Heart left ventricle (tissue), 16 donors: ENCODE measurements at regions not wholly inside any gene's neighbourhood (a gene's known extent, or its start where the extent isn't known, plus 50 kb on each side); places are given as distances from the start of the nearest gene placed in this dataset.

Source experiments
- ATAC-seq, 4 donors: fragments of 200-7000 bp; cut with Tn5 transposase; one replicate each; pipeline ENCODE4 v1.9.1; 2020 to 2022; ENCODE audit warnings: moderate library complexity in 4 of 4, mild to moderate bottlenecking in 3 of 4, moderate number of reproducible peaks in 1 of 4
- DNase-seq, 5 donors: peaks; one replicate each; pipeline ENCODE4 v3.0.0-alpha.2; 2020
- H3K27ac ChIP-seq, 12 donors: fragments of 200-600 bp; sonication (generic) in 4 of 12; one replicate each; pipeline versions ENCODE4 v1.5.0 to v1.8.0; 2016 to 2022; ENCODE audit warnings: mild to moderate bottlenecking in 2 of 12
- H3K27me3 ChIP-seq, 9 donors: fragments of 200-600 bp; sonication (generic) in 2 of 9; one replicate each; pipeline versions ENCODE4 v1.5.1 to v1.8.0; 2016 to 2022; ENCODE audit warnings: mild to moderate bottlenecking in 3 of 9
- H3K36me3 ChIP-seq, 9 donors: fragments of 200-600 bp; sonication (generic) in 2 of 9; one replicate each; pipeline versions ENCODE4 v1.5.0 to v1.8.0; 2018 to 2022; ENCODE audit warnings: mild to moderate bottlenecking in 2 of 9
- H3K4me1 ChIP-seq, 12 donors: fragments of 200-600 bp; sonication (generic) in 4 of 12; one replicate each; pipeline versions ENCODE4 v1.5.0 to v1.8.0; 2016 to 2022; ENCODE audit warnings: mild to moderate bottlenecking in 3 of 12
- H3K4me3 ChIP-seq, 12 donors: fragments of 200-600 bp; sonication (generic) in 4 of 12; one replicate each; pipeline versions ENCODE4 v1.5.0 to v1.8.0; 2017 to 2022; ENCODE audit warnings: mild to moderate bottlenecking in 9 of 12, moderate library complexity in 4 of 12
- H3K9me3 ChIP-seq, 12 donors: fragments of 200-600 bp; sonication (generic) in 4 of 12; one replicate each; pipeline versions ENCODE4 v1.5.0 to v1.8.0; 2016 to 2022; ENCODE audit warnings: mild to moderate bottlenecking in 1 of 12
- POLR2A ChIP-seq, 2 donors: fragments of 450-650 bp; IDR thresholded peaks; one replicate each; pipeline ENCODE4 v1.6.1; 2017; ENCODE audit warnings: antibody characterized with exemption in 2 of 2, mild to moderate bottlenecking in 2 of 2, moderate library complexity in 2 of 2
- WGBS, 4 donors: extraction: QIAGEN DNeasy Blood & Tissue Kit in 2 of 4; methylation state at CpG; one replicate each; pipeline versions ENCODE4 v1.1.5 to v1.1.7; 2013 to 2018; 5-methylcytosine and 5-hydroxymethylcytosine counted together
- intact Hi-C, 10 donors: fragments of 100-400 bp; cut with DNase I; formaldehyde crosslinking; loops; one replicate each; pipeline versions ENCODE4 v1.11.1 to v1.14.2; 2022
- TF ChIP-seq, protein P1 (sequence below), 12 donors: fragments of 200-600 bp; sonication (generic) in 4 of 12; IDR thresholded peaks; one replicate each; pipeline versions ENCODE4 v1.5.0 to v1.8.0; 2018 to 2022; ENCODE audit warnings: antibody characterized with exemption in 12 of 12, mild to moderate bottlenecking in 5 of 12
- donor health status: ischemic (EF 13 %, LVEDD 7.1; RV severe dilation, severe dysfunction).
- donor health status: healthy with polysubstance abuse.
- donor health status: DM: no; HTN: yes; CAD: no.
- donor health status: DM: no; HTN: no; CAD: no.
- donor health status: ischemic (EF 25% LVEDD 6.9; RV normal size, moderate dysfunction).
- donor health status: ischemic (EF 25% LVEDD 5.7; RV mildly dilated, moderate dysfunction).
- donor health status: healthy.
- donor health status: DM: yes; HTN: yes; CAD: no.
- donor health status: ischemic (EF 35%, LVEDD 5.7; RV mildly dilated, moderate dysfunction).
- donor health status: nonischemic (EF 11% LVEDD 7.7; RV severe dilation, severe dysfunction).
- donor health status: DM: yes; HTN: yes; CAD: no.
- donor health status: PGD.
- donor health status: ischemic (EF 29% LVEDD 5.4; RV normal size, mild dysfunction).
- donor health status: nonischemic (EF 23%, LVEDD 6.1; RV moderate dilation, normal function).

DNA sequence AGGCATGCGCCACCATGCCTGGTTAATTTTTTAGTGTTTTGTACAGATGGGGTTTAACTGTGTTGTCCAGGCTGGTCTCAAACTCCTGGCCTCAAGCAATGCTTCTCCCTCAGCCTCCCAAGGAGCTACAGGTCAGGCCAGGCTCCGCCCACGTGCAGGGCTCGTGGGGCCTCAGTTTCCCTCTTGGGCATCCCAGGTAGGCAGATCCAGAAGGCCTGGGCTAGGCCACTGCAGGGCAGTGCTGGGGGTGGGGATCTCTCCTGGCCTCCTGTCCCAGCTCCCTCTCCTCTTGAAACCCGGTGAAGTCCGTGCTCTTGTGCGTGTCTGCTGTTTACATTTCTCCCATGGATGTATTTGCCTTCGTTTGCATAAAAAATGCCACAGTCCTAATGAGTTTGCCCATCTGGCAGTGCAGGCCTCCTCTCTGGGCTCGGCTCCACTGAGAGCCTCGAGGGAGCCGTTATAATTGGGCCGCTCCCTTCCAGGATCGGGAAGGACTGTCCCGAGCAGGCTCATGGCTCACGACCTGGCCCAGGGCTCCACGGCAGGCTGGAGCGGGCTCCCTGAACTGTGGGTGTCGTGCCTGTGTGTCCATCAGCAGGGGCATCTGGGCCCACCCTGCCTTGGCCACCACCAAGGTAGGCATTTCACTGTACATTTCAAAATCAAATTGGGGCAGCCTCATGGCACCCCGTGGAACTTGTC is 52.6 kb upstream of the RUFY1 start:
- Histone ChIP-seq H3K4me3 (no peak overlapping the region), H3K9me3 (no peaks in the 10 kb centered on the region), H3K27ac (no peak overlapping the region), H3K4me1 (no peaks in the 10 kb centered on the region), H3K36me3 (no peaks in the 10 kb centered on the region), H3K27me3 (peaks cover 0 to 11% (median 0%) of the 10 kb centered on the region in 9 donors)
- WGBS, 4 donors, result 62 to 74% (median 66%) methylated on average over 8 to 19 of the region's 19 CpGs
- DNase-seq (no peak), ATAC-seq (no peak)
- intact Hi-C loops, result loop anchor here in 2 of 10 donors (10.0 kb wide), 2 partner anchors 153 to 763 kb away; partner anchors contain the start of genes ADAMTS2 (in 1 of the 2) and ZNF354A (in 1 of the 2)
- TF ChIP-seq, protein P1, sequence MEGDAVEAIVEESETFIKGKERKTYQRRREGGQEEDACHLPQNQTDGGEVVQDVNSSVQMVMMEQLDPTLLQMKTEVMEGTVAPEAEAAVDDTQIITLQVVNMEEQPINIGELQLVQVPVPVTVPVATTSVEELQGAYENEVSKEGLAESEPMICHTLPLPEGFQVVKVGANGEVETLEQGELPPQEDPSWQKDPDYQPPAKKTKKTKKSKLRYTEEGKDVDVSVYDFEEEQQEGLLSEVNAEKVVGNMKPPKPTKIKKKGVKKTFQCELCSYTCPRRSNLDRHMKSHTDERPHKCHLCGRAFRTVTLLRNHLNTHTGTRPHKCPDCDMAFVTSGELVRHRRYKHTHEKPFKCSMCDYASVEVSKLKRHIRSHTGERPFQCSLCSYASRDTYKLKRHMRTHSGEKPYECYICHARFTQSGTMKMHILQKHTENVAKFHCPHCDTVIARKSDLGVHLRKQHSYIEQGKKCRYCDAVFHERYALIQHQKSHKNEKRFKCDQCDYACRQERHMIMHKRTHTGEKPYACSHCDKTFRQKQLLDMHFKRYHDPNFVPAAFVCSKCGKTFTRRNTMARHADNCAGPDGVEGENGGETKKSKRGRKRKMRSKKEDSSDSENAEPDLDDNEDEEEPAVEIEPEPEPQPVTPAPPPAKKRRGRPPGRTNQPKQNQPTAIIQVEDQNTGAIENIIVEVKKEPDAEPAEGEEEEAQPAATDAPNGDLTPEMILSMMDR (IDR thresholded peaks at IDR 0.05), result no peak

GRCh38 chr5:179495906-179496455 is 54.4 kb upstream of the RUFY1 start:
- no peaks in the 10 kb centered on the region for H3K4me1 ChIP-seq
- H3K27ac ChIP-seq, result no peak overlapping the region
- no peaks in the 10 kb centered on the region for H3K9me3 ChIP-seq
- WGBS, 4 donors, result 45 to 49% (median 47%) methylated on average over 9 to 11 of the region's 11 CpGs
- intact Hi-C loops, result loop anchor here in 4 of 10 donors (2.0 to 10.0 kb wide), 3 partner anchors 151 to 761 kb away; partner anchors contain the start of genes ADAMTS2 (in 1 of the 4) and ZNF354A (in 1 of the 4)
- ATAC-seq, result no peak
- no peak overlapping the region for H3K4me3 ChIP-seq
- H3K36me3 ChIP-seq, result no peaks in the 10 kb centered on the region
- peaks cover 0 to 11% (median 0%) of the 10 kb centered on the region in 9 donors for H3K27me3 ChIP-seq
- DNase-seq, result no peak
- no peak for TF ChIP-seq POLR2A (IDR thresholded peaks at IDR 0.05)
- TF ChIP-seq, protein P1 (IDR thresholded peaks at IDR 0.05), result no peak

DNA sequence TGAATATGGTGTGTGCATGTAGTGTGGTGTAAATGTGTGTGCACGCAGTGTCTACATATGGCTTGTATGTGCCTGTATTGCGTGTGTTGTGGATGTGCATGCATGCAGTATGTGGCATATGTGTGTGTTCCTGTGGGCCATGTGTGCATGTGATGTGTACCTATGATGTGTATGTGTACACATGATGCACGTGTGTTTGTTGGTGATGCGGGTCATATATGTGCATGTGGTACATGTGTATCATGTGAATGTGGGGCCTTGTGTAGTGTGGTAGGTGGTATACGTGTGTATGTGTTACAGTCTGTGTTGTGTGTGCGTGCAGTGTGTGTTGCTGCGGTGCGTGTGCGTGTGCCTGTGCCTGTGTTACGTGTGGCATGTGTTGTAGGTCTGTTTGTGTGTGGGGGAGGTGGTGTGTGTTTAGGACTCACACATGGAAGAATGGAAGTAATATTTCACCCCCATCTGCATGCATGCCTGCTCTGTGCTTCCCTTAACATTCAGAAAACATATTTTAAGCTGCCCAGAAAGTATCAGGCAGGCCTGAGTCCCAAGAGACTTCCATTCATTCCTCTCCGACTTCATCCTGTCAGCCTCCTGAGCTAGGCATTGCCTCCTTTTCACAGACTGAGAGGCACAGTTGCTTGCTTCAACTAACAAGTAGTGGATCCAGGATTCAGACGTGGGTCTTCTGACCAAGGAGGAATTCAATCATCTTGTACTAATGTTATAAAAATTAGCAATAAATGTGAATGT is 55.4 kb upstream of the RUFY1 start:
- Histone ChIP-seq H3K27ac (no peak overlapping the region), H3K9me3 (no peaks in the 10 kb centered on the region), H3K36me3 (no peaks in the 10 kb centered on the region), H3K4me3 (no peak overlapping the region), H3K27me3 (peaks cover 0 to 11% (median 0%) of the 10 kb centered on the region in 9 donors), H3K4me1 (no peaks in the 10 kb centered on the region)
- intact Hi-C loops, result loop anchor here in 8 of 10 donors (1.0 to 10.0 kb wide), 6 partner anchors 150 to 763 kb away; partner anchors contain the start of genes ZNF354A (in 3 of the 8) and ADAMTS2 (in 1 of the 8)
- ATAC-seq (peak in 1 of 4 donors; percentile 36), DNase-seq (no peak)
- 70 to 79% (median 75%) methylated on average over 12 of the region's 12 CpGs for WGBS, 4 donors
- TF ChIP-seq, protein P1 (IDR thresholded peaks at IDR 0.05), result no peak
- TF ChIP-seq POLR2A (IDR thresholded peaks at IDR 0.05), result no peak

GRCh38 chr5:179488975-179489374 is 61.4 kb upstream of the RUFY1 start:
- peak in 1 of 4 donors; percentile 26 for ATAC-seq
- Histone ChIP-seq H3K27me3 (peaks cover 0 to 21% (median 0%) of the 10 kb centered on the region in 9 donors), H3K4me3 (no peak overlapping the region), H3K9me3 (no peaks in the 10 kb centered on the region), H3K36me3 (no peaks in the 10 kb centered on the region), H3K4me1 (peaks cover 0 to 9% (median 0%) of the 10 kb centered on the region in 12 donors), H3K27ac (peak overlapping the region in 1 of 12 donors; percentile 35)
- WGBS, 4 donors, result 40 to 49% (median 43%) methylated on average over 4 of the region's 4 CpGs
- no peak for DNase-seq
- no peak for TF ChIP-seq POLR2A (IDR thresholded peaks at IDR 0.05)
- TF ChIP-seq, protein P1 (IDR thresholded peaks at IDR 0.05), result no peak
- intact Hi-C loops, result no loop called here
